ENCODE measurements at regions not wholly inside any gene's neighbourhood (a gene's known extent, or its start where the extent isn't known, plus 50 kb on each side); places are given as distances from the start of the nearest gene placed in this dataset.

DNA sequence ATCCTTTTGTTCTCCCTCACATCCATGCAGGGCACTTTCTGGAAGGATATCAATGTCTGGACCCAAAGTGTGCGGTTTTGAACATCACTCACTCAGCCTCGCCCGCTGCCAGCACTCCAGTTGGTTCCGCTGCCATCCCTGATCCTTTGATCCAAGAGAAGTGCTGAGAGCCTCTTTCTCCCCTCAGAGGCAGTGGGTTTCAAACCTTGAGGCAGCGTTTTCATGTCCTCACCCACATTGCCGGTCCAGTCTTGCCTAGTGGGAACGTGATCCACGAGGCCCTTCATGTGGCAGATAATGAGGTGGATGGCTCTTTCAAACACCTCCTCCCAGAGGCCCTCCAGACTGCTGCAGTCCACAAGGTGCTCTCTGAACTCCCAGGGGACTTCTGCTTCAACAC lies 122.2 kb downstream of the ACTL8 start:
- Mint-ChIP-seq H3K27ac (no peak overlapping the region), H3K36me3 (no peaks in the 10 kb centered on the region), H3K4me1 (no peaks in the 10 kb centered on the region), H3K27me3 (no peaks in the 10 kb centered on the region), H3K9me3 (ENCODE audit: low read depth) (no peaks in the 10 kb centered on the region), H3K4me3 (no peak overlapping the region)
- ATAC-seq (no peak), DNase-seq (no peak)
- CTCF ChIA-PET, result interaction anchor here (0.6 kb wide), 1 partner anchor 28 kb away, joined by 3 read pairs; no protein-coding TSS in a partner anchor

DNA sequence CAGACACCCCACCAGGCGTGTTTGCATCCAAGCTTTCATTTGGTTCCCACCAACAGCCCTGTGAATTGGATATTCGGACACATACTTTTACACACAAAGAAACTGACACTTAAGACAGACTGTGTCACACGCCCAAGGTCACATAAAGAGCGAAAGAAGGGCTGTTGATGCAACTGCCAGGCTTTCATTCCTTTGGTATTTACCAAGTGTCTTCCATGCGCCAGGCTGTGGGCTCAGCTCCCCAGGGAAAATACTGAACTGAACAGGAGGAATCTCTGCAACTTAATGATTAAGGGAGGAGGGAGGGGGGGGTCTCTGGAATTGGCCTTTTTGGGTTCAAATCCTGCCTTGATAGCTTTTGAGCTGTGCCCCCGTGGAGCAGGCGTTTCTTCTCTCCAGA lies 122.8 kb downstream of the ACTL8 start:
- Mint-ChIP-seq H3K36me3 (no peaks in the 10 kb centered on the region), H3K27ac (no peak overlapping the region), H3K4me1 (no peaks in the 10 kb centered on the region), H3K9me3 (ENCODE audit: low read depth) (no peaks in the 10 kb centered on the region), H3K27me3 (no peaks in the 10 kb centered on the region), H3K4me3 (no peak overlapping the region)
- no peak for ATAC-seq
- CTCF ChIA-PET, result no interaction called here
- no peak for DNase-seq

DNA sequence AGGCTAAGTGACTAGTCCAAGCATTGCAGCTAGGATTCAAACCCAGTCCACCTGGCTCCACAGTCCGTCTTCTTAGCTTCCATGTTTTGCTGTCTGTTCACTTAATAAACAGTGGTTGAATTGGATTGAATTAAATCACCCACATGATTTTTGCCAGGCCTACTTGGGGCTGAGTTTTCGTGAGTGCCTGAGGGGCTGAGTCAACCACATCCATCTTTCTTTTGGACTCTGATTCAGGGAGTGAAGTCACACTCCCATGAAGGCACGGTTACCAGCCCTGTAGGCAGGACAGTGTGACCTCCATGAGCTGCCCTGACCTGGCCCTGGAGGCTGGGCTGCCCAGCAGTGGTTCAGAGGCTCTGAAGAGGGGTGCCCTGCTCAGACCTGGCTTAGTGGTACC lies 123.7 kb downstream of the ACTL8 start:
- Mint-ChIP-seq H3K36me3 (no peaks in the 10 kb centered on the region), H3K4me1 (no peaks in the 10 kb centered on the region), H3K9me3 (ENCODE audit: low read depth) (no peaks in the 10 kb centered on the region), H3K27ac (no peak overlapping the region), H3K27me3 (no peaks in the 10 kb centered on the region), H3K4me3 (no peak overlapping the region)
- ATAC-seq (no peak), DNase-seq (no peak)
- CTCF ChIA-PET, result no interaction called here

- CTCF ChIA-PET, result no interaction called here
- Mint-ChIP-seq H3K9me3 (ENCODE audit: low read depth) (no peaks in the 10 kb centered on the region), H3K4me3 (no peak overlapping the region), H3K4me1 (no peaks in the 10 kb centered on the region), H3K27ac (no peak overlapping the region), H3K36me3 (no peaks in the 10 kb centered on the region), H3K27me3 (no peaks in the 10 kb centered on the region)
- ATAC-seq (no peak), DNase-seq (no peak)
Observed at GRCh38 chr1:17880449-17880848, 125.3 kb downstream of the ACTL8 start.

DNA sequence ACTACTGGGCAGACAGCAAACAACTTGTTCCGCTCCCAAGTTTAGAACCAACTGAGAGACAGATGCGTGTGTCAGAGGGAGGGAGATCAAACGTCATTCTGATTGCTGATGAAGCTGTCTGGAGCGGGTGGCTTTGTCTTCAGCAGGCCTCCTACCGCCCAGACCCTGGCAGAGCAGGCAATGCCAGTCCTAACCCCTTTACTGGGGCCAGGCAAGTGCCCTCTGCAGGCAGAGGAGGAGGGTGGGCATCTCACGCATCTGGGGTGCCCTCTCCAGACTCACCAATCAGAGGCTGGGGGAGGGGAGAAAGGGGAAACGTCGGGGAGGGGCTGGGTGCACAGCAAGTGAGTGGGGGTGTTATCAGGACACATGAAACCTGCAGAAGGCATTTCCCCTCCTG lies 126.6 kb downstream of the ACTL8 start:
- DNase-seq (no peak), ATAC-seq (no peak)
- Mint-ChIP-seq H3K9me3 (ENCODE audit: low read depth) (no peaks in the 10 kb centered on the region), H3K27ac (no peak overlapping the region), H3K36me3 (no peaks in the 10 kb centered on the region), H3K4me1 (no peaks in the 10 kb centered on the region), H3K27me3 (no peaks in the 10 kb centered on the region), H3K4me3 (no peak overlapping the region)
- CTCF ChIA-PET, result no interaction called here

DNA sequence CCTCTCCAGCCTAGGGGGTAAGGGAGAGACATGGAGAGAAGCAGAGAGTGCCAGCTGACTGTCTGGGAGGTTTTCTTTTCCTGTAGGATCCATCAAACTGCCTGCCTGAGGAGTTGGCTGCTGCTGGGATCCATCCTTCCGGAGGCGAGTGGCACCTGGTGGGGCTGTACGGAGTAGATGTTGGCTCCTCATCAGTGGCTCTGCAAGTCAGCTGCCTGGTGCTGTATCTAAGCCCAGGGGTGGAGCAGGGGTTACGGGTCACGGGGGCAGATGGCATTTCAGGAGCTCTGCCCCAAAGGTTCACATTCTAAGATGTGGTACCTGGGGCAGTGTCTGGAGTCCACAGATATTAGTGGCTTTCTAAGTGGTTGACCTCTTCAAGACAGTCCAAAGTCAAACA lies 128.0 kb downstream of the ACTL8 start:
- Mint-ChIP-seq H3K27ac (no peak overlapping the region), H3K36me3 (no peaks in the 10 kb centered on the region), H3K4me1 (no peaks in the 10 kb centered on the region), H3K9me3 (ENCODE audit: low read depth) (no peaks in the 10 kb centered on the region), H3K4me3 (no peak overlapping the region), H3K27me3 (no peaks in the 10 kb centered on the region)
- DNase-seq (no peak), ATAC-seq (no peak)
- CTCF ChIA-PET, result no interaction called here

DNA sequence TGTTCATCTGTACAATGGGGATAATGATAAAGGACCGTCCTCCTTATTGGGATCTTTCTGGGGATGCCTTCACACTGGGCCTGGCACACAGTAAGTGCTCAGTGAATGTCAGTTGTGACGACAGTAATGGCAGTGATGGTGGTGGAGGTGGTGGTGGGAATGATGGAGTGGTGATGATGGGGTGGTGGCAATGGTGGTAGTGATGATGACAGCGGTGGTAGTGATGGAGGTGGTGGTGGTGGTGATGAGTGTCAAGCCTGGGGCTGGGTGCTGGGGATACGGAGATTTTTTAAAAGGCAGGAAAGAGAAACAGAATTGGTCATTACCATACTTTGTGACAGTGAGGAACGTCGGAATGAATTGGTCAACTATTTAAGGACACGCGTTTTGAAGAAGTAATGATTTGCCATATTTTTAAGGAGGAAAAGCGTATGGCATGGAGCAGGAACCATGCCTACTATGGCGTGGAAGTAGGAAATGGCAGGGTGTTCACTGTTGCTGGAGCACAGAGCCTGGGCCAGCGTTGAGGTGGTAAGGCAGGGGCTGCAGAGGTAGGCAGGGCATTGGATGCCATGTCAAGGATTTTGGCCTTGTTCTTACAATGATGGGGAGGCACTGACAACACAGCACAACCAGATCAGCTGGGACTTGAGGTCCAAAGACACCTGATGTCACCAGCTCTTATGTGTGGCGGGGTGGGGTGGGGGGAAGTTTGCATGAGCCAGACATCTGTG lies 128.7 kb downstream of the ACTL8 start:
- CTCF ChIA-PET, result no interaction called here
- Mint-ChIP-seq H3K4me3 (no peak overlapping the region), H3K9me3 (ENCODE audit: low read depth) (no peaks in the 10 kb centered on the region), H3K36me3 (no peaks in the 10 kb centered on the region), H3K27ac (no peak overlapping the region), H3K4me1 (no peaks in the 10 kb centered on the region), H3K27me3 (no peaks in the 10 kb centered on the region)
- no peak for DNase-seq
- ATAC-seq, result no peak

DNA sequence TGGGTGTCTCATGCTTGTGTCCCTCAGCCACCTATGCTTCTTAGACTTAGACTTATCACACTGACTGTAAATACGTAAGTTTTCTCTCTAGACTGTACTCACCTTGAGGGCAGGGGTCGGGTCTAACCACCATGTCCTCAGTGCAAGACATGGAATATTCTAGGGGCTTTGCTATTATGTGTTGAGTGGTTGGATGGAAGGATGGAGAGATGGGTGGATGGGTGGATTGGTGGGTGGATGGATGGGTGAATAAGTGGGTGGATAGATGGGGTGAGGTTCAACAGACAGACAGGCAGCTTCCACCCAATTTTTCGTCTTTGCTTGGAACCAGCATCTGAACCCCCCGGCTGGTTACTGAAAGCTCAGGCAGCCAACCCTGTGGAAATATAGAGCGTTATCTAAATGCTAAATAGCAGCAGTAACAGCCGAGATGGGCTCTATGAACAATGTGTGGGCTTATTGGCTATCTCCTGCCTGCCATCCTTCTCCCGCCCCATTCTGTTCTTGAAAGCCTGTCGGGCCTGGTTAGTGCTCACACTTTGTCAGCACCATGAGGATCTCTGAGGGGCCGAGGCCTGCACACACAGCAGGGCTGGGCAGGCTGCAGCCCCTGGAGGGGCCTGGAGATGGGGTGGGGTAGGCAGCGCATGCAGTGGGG lies 130.7 kb downstream of the ACTL8 start:
- no peak overlapping the region for H3K27ac Mint-ChIP-seq
- no peaks in the 10 kb centered on the region for H3K4me1 Mint-ChIP-seq
- ATAC-seq (no peak), DNase-seq (no peak)
- no peak overlapping the region for H3K4me3 Mint-ChIP-seq
- CTCF ChIA-PET, result no interaction called here
- no peaks in the 10 kb centered on the region for H3K9me3 Mint-ChIP-seq (ENCODE audit: low read depth)
- no peaks in the 10 kb centered on the region for H3K36me3 Mint-ChIP-seq
- no peaks in the 10 kb centered on the region for H3K27me3 Mint-ChIP-seq

DNA sequence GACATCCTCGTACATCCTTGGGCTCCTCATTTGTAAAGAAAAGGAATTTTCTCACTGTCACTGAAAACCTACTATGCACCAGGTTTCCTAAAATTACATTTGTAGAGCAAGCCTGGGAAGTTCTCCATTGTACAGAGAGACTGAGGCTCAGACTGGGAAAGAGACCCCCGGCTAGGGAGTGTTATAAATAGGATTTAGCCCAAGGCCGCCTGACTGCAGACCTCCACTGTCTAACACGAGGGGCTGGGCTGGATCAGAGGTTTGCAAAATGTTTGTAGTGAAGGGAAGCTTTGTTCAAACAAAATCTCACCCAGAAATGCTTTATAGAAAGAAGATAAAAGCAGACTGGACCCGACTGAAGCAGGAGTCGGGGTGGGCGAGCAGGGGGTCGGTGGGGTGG lies 131.3 kb downstream of the ACTL8 start:
- H3K27me3 Mint-ChIP-seq, result no peaks in the 10 kb centered on the region
- CTCF ChIA-PET, result no interaction called here
- H3K27ac Mint-ChIP-seq, result no peak overlapping the region
- H3K4me3 Mint-ChIP-seq, result no peak overlapping the region
- ATAC-seq, result no peak
- DNase-seq, result no peak
- no peaks in the 10 kb centered on the region for H3K4me1 Mint-ChIP-seq
- no peaks in the 10 kb centered on the region for H3K36me3 Mint-ChIP-seq
- H3K9me3 Mint-ChIP-seq (ENCODE audit: low read depth), result no peaks in the 10 kb centered on the region

GRCh38 chr1:17886838-17887441 lies 131.8 kb downstream of the ACTL8 start:
- H3K27ac Mint-ChIP-seq, result no peak overlapping the region
- no peak for DNase-seq
- no peak overlapping the region for H3K4me3 Mint-ChIP-seq
- CTCF ChIA-PET, result no interaction called here
- H3K9me3 Mint-ChIP-seq (ENCODE audit: low read depth), result no peaks in the 10 kb centered on the region
- no peaks in the 10 kb centered on the region for H3K27me3 Mint-ChIP-seq
- no peak for ATAC-seq
- no peaks in the 10 kb centered on the region for H3K36me3 Mint-ChIP-seq
- H3K4me1 Mint-ChIP-seq, result no peaks in the 10 kb centered on the region

- ATAC-seq (no peak), DNase-seq (no peak)
- H3K27ac Mint-ChIP-seq, result no peak overlapping the region
- no peaks in the 10 kb centered on the region for H3K4me1 Mint-ChIP-seq
- H3K4me3 Mint-ChIP-seq, result no peak overlapping the region
- H3K36me3 Mint-ChIP-seq, result no peaks in the 10 kb centered on the region
- H3K27me3 Mint-ChIP-seq, result no peaks in the 10 kb centered on the region
- no peaks in the 10 kb centered on the region for H3K9me3 Mint-ChIP-seq (ENCODE audit: low read depth)
- CTCF ChIA-PET, result no interaction called here
Observed at GRCh38 chr1:17887661-17888371, 132.7 kb downstream of the ACTL8 start.

GRCh38 chr1:17890056-17890814 lies 135.1 kb downstream of the ACTL8 start:
- H3K27ac Mint-ChIP-seq, result no peak overlapping the region
- no peaks in the 10 kb centered on the region for H3K9me3 Mint-ChIP-seq (ENCODE audit: low read depth)
- no peak overlapping the region for H3K4me3 Mint-ChIP-seq
- no peaks in the 10 kb centered on the region for H3K4me1 Mint-ChIP-seq
- H3K27me3 Mint-ChIP-seq, result no peaks in the 10 kb centered on the region
- no peak for DNase-seq
- no peaks in the 10 kb centered on the region for H3K36me3 Mint-ChIP-seq
- no peak for ATAC-seq
- CTCF ChIA-PET, result no interaction called here

GRCh38 chr1:17890815-17891191 lies 135.7 kb downstream of the ACTL8 start:
- Mint-ChIP-seq H3K4me1 (no peaks in the 10 kb centered on the region), H3K27me3 (no peaks in the 10 kb centered on the region), H3K36me3 (no peaks in the 10 kb centered on the region), H3K9me3 (ENCODE audit: low read depth) (no peaks in the 10 kb centered on the region), H3K4me3 (no peak overlapping the region), H3K27ac (no peak overlapping the region)
- CTCF ChIA-PET, result no interaction called here
- ATAC-seq (no peak), DNase-seq (no peak)
